H9 (cell line): ENCODE measurements at regions not wholly inside any gene's neighbourhood (a gene's known extent, or its start where the extent isn't known, plus 50 kb on each side); places are given as distances from the start of the nearest gene placed in this dataset.

ENCODE experiments used
- DNase-seq: peaks from one replicate; pipeline ENCODE4 v3.0.0-alpha.2; 2017
- H2AFZ ChIP-seq: one replicate; pipeline ENCODE4 v1.6.1; 2013; ENCODE audit warnings: mild to moderate bottlenecking, low read length, control low read depth, moderate library complexity
- H2AK5ac ChIP-seq: 2 replicates; pipeline ENCODE4 v1.6.1; 2013; ENCODE audit warnings: low read length, control low read depth, mixed read lengths; ENCODE audit not compliant: insufficient read length
- H2BK120ac ChIP-seq: one replicate; pipeline ENCODE4 v1.6.1; 2013; ENCODE audit warnings: low read depth, mild to moderate bottlenecking, low read length, control low read depth, inconsistent platforms; ENCODE audit not compliant: poor library complexity, severe bottlenecking
- H2BK12ac ChIP-seq: 2 replicates; pipeline ENCODE4 v1.6.1; 2013; ENCODE audit warnings: low read length, control low read depth, mixed read lengths, low read depth; ENCODE audit not compliant: insufficient read length
- H2BK15ac ChIP-seq: 2 replicates; pipeline ENCODE4 v1.6.1; 2013; ENCODE audit warnings: low read depth, low read length, control low read depth
- H2BK20ac ChIP-seq: one replicate; pipeline ENCODE4 v1.6.1; 2013; ENCODE audit warnings: low read depth, mild to moderate bottlenecking, low read length, control low read depth, inconsistent platforms; ENCODE audit not compliant: poor library complexity, severe bottlenecking
- H2BK5ac ChIP-seq: 2 replicates; pipeline ENCODE4 v1.6.1; 2013; ENCODE audit warnings: low read length, control low read depth, mixed read lengths; ENCODE audit not compliant: insufficient read length
- H3K14ac ChIP-seq: 2 replicates; pipeline ENCODE4 v1.6.1; 2013; ENCODE audit warnings: low read length, control low read depth; ENCODE audit not compliant: insufficient read depth
- H3K18ac ChIP-seq: 2 replicates; pipeline ENCODE4 v1.6.1; 2013; ENCODE audit warnings: low read depth, mild to moderate bottlenecking, mixed read lengths, low read length, control low read depth; ENCODE audit not compliant: insufficient read length
- H3K23ac ChIP-seq: 2 replicates; pipeline ENCODE4 v1.6.1; 2013; ENCODE audit warnings: low read length, control low read depth, mixed read lengths, low read depth; ENCODE audit not compliant: insufficient read length
- H3K23me2 ChIP-seq: 2 replicates; pipeline ENCODE4 v1.6.1; 2013; ENCODE audit warnings: low read depth, mild to moderate bottlenecking, mixed read lengths, low read length, control low read depth; ENCODE audit not compliant: insufficient read length, poor library complexity, severe bottlenecking
- H3K27ac ChIP-seq: 2 replicates; pipeline ENCODE4 v1.5.1; 2013; ENCODE audit warnings: low read length, control low read depth, mixed read lengths, low read depth; ENCODE audit not compliant: insufficient read length
- H3K27me3 ChIP-seq: 2 replicates; pipeline ENCODE4 v1.6.1; 2013; ENCODE audit warnings: low read length, control low read depth, inconsistent platforms; ENCODE audit not compliant: insufficient read depth
- H3K4ac ChIP-seq: 2 replicates; pipeline ENCODE4 v1.6.1; 2013; ENCODE audit warnings: low read depth, mild to moderate bottlenecking, control low read depth, inconsistent platforms, low read length, moderate library complexity
- H3K4me1 ChIP-seq: 2 replicates; pipeline ENCODE4 v1.6.1; 2013; ENCODE audit warnings: low read length, control low read depth, inconsistent platforms; ENCODE audit not compliant: insufficient read depth
- H3K4me2 ChIP-seq: 2 replicates; pipeline ENCODE4 v1.6.1; 2013; ENCODE audit warnings: low read length, control low read depth, mixed read lengths; ENCODE audit not compliant: insufficient read length, insufficient read depth
- H3K56ac ChIP-seq: 2 replicates; pipeline ENCODE4 v1.6.1; 2013; ENCODE audit warnings: low read depth, mild to moderate bottlenecking, mixed read lengths, low read length, control low read depth; ENCODE audit not compliant: insufficient read length
- H3K79me1 ChIP-seq: 2 replicates; pipeline ENCODE4 v1.6.1; 2013; ENCODE audit warnings: low read depth, mild to moderate bottlenecking, moderate library complexity, low read length, control low read depth, inconsistent platforms; ENCODE audit not compliant: insufficient read depth, poor library complexity, severe bottlenecking
- H3K79me2 ChIP-seq: 2 replicates; pipeline ENCODE4 v1.6.1; 2013; ENCODE audit warnings: low read length, control low read depth, inconsistent platforms; ENCODE audit not compliant: insufficient read depth
- H3K9ac ChIP-seq: 2 replicates; pipeline ENCODE4 v1.6.1; 2013; ENCODE audit warnings: low read length, control low read depth, mixed read lengths; ENCODE audit not compliant: insufficient read length; ENCODE audit errors: extremely low read depth
- H3K9me3 ChIP-seq: one replicate; pipeline ENCODE4 v1.6.1; 2013; ENCODE audit warnings: low read depth, low read length, inconsistent platforms; ENCODE audit not compliant: control insufficient read depth
- H3T11ph ChIP-seq: one replicate; pipeline ENCODE4 v1.6.1; 2013; ENCODE audit warnings: mild to moderate bottlenecking, low read length, control low read depth, inconsistent platforms
- H4K20me1 ChIP-seq: one replicate; pipeline ENCODE4 v1.6.1; 2013; ENCODE audit not compliant: control insufficient read depth, insufficient read length, insufficient read depth
- H4K5ac ChIP-seq: 2 replicates; pipeline ENCODE4 v1.6.1; 2013; ENCODE audit warnings: low read depth, mild to moderate bottlenecking, mixed read lengths, low read length, control low read depth; ENCODE audit not compliant: insufficient read length
- H4K8ac ChIP-seq: replicated peaks from 2 replicates; pipeline ENCODE4 v1.6.1; 2013; ENCODE audit warnings: low read length, control low read depth, mixed read lengths, low read depth; ENCODE audit not compliant: insufficient read length
- H4K91ac ChIP-seq: 2 replicates; pipeline ENCODE4 v1.6.1; 2013; ENCODE audit warnings: low read depth, mild to moderate bottlenecking, moderate library complexity, mixed read lengths, low read length, control low read depth; ENCODE audit not compliant: insufficient read length
- H3K27ac Mint-ChIP-seq, 3 experiments: 2 replicates in 2 of 3; 3 replicates in 1 of 3; pipeline ENCODE4 v1.8.0; 2020 to 2021; ENCODE audit warnings: mixed read lengths in 3 of 3, mild to moderate bottlenecking in 1 of 3, moderate library complexity in 1 of 3
- H3K27me3 Mint-ChIP-seq: 2 replicates; pipeline ENCODE4 v1.8.0; 2021; ENCODE audit warnings: low read depth, mild to moderate bottlenecking, moderate library complexity, mixed read lengths
- H3K36me3 Mint-ChIP-seq, 3 experiments: 2 replicates in 2 of 3; 3 replicates in 1 of 3; pipeline ENCODE4 v1.8.0; 2020 to 2021; ENCODE audit warnings: low read depth in 3 of 3, mixed read lengths in 3 of 3; ENCODE audit not compliant: insufficient read depth in 1 of 3
- H3K4me1 Mint-ChIP-seq, 2 experiments: 2 replicates each; pipeline ENCODE4 v1.8.0; 2020; ENCODE audit warnings: mixed read lengths in 2 of 2
- H3K4me3 Mint-ChIP-seq, 2 experiments: 2 replicates in 1 of 2; 3 replicates in 1 of 2; pipeline ENCODE4 v1.8.0; 2020 to 2021; ENCODE audit warnings: mild to moderate bottlenecking in 2 of 2, mixed read lengths in 2 of 2, moderate library complexity in 1 of 2
- H3K9me3 Mint-ChIP-seq, 2 experiments: 2 replicates in 1 of 2; 3 replicates in 1 of 2; pipeline ENCODE4 v1.8.0; 2020; ENCODE audit warnings: mild to moderate bottlenecking in 2 of 2, mixed read lengths in 2 of 2, moderate library complexity in 1 of 2
- WGBS: extraction: QIAGEN DNeasy Blood & Tissue Kit; methylation state at CpG from one replicate; pipeline ENCODE4 v1.1.7; 2013; ENCODE audit warnings: missing lambda C conversion rate, low lambda C conversion rate, mixed read lengths; ENCODE audit not compliant: insufficient read length; ENCODE audit errors: extremely low coverage; 5-methylcytosine and 5-hydroxymethylcytosine counted together
- TF ChIP-seq, protein P1 (sequence below): fragments of 200-600 bp; sonication (generic); conservative IDR thresholded peaks from 3 replicates; pipeline ENCODE4 v1.8.0; 2021; ENCODE audit warnings: antibody characterized with exemption, mild to moderate bottlenecking

DNA sequence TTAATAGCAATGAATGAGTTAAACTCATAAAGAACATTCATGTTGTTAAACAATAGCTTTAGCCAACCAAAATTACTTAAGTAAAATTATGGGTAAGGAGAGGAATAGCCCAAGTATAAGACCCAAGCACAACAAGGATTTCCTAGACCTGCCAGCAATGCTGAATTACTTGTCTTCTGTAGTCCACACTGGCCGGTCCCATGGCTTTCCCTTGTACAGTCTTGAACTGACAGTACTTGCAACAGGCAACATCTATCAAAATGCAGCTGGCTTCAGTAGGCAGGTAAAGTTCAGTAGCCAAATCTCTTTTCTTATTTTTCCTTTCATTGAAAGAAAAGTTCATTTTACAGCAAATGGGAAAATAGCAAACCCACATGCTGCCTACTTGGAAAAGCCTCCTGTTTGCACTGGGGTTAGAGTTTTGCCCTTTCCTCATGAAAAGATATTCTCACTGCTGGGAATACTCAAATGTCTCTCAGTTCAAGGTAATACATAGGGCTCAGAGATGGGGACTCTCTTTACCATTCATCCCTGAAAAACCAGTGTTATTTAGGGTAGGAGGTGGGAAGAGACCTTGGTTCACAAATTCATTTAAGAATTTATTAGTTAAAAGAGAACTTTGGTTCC, 222.8 kb downstream of the TTLL7 start:
- Histone ChIP-seq H3K27me3 (no peaks in the 10 kb centered on the region), H3K14ac (no peak overlapping the region)

More for the DNA sequence above, 222.8 kb downstream of the TTLL7 start:
- H3K56ac ChIP-seq, result no peak overlapping the region
- H3K27ac ChIP-seq, result no peak overlapping the region
- no peaks in the 10 kb centered on the region for H3K36me3 Mint-ChIP-seq
- H2BK12ac ChIP-seq, result no peak overlapping the region
- H3K9ac ChIP-seq, result no peak overlapping the region
- no peak overlapping the region for H2BK15ac ChIP-seq
- no peak overlapping the region for H4K8ac ChIP-seq
- no CpG with 5 or more reads among the region's 1 CpG for WGBS
- H4K20me1 ChIP-seq, result no peaks in the 10 kb centered on the region
- H3K27ac Mint-ChIP-seq, result no peak overlapping the region
- H4K5ac ChIP-seq, result no peak overlapping the region
- H4K91ac ChIP-seq, result no peak overlapping the region
- no peaks in the 10 kb centered on the region for H3K9me3 ChIP-seq
- no peaks in the 10 kb centered on the region for H3K79me1 ChIP-seq
- H3T11ph ChIP-seq, result no peak overlapping the region
- no peak overlapping the region for H2BK120ac ChIP-seq
- no peak overlapping the region for H2AK5ac ChIP-seq
- no peaks in the 10 kb centered on the region for H3K79me2 ChIP-seq
- no peak overlapping the region for H2BK20ac ChIP-seq
- H3K4me3 Mint-ChIP-seq, result no peak overlapping the region
- TF ChIP-seq, protein P1, sequence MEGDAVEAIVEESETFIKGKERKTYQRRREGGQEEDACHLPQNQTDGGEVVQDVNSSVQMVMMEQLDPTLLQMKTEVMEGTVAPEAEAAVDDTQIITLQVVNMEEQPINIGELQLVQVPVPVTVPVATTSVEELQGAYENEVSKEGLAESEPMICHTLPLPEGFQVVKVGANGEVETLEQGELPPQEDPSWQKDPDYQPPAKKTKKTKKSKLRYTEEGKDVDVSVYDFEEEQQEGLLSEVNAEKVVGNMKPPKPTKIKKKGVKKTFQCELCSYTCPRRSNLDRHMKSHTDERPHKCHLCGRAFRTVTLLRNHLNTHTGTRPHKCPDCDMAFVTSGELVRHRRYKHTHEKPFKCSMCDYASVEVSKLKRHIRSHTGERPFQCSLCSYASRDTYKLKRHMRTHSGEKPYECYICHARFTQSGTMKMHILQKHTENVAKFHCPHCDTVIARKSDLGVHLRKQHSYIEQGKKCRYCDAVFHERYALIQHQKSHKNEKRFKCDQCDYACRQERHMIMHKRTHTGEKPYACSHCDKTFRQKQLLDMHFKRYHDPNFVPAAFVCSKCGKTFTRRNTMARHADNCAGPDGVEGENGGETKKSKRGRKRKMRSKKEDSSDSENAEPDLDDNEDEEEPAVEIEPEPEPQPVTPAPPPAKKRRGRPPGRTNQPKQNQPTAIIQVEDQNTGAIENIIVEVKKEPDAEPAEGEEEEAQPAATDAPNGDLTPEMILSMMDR, result no peak
- H3K18ac ChIP-seq, result no peak overlapping the region
- no peak overlapping the region for H2BK5ac ChIP-seq
- H3K4me2 ChIP-seq, result no peak overlapping the region
- no peaks in the 10 kb centered on the region; the same call in 1 of the 2 replicates for H3K4me1 ChIP-seq
- no peaks in the 10 kb centered on the region for H3K23me2 ChIP-seq
- H2AFZ ChIP-seq, result no peak overlapping the region
- H3K23ac ChIP-seq, result no peak overlapping the region
- no peak for DNase-seq
- H3K9me3 Mint-ChIP-seq, result no peaks in the 10 kb centered on the region
- peaks cover 13 to 15% of the 10 kb centered on the region in 2 experiments for H3K4me1 Mint-ChIP-seq
- no peaks in the 10 kb centered on the region for H3K27me3 Mint-ChIP-seq
- no peak overlapping the region; the same call in 1 of the 2 replicates for H3K4ac ChIP-seq
